HEK293 (cell line): ENCODE measurements at regions not wholly inside any gene's neighbourhood (a gene's known extent, or its start where the extent isn't known, plus 50 kb on each side); places are given as distances from the start of the nearest gene placed in this dataset.

Source experiments
- CTCF ChIA-PET: fragments of 350-600 bp; formaldehyde crosslinking; extraction: SDS; loops from one replicate; lab custom pipeline; 2021; ENCODE audit warnings: antibody characterized with exemption; lab: Yijun Ruan, JAX
- POLR2A ChIA-PET: fragments of 300-600 bp; formaldehyde crosslinking; extraction: SDS; loops from one replicate; lab custom pipeline; 2020; ENCODE audit warnings: antibody characterized with exemption, inconsistent platforms; lab: Yijun Ruan, JAX
- H3K27ac ChIP-seq: fragments of 200-500 bp; sonication (Bioruptor generic); 2 replicates; pipeline ENCODE4 v1.5.1; 2014; ENCODE audit warnings: low read depth, low read length, control low read depth, inconsistent platforms; ENCODE audit errors: extremely low read depth
- H3K36me3 ChIP-seq, 2 experiments: fragments of 200-500 bp in 1 of 2; sonication (Bioruptor generic) in 1 of 2; 1 replicate in 1 of 2; 2 replicates in 1 of 2; pipeline ENCODE4 v1.5.1; 2014 to 2017; ENCODE audit warnings: inconsistent platforms in 2 of 2, low read length in 2 of 2; ENCODE audit not compliant: control insufficient read depth in 2 of 2, insufficient read depth in 1 of 2
- H3K4me1 ChIP-seq: fragments of 200-500 bp; sonication (Bioruptor generic); 2 replicates; pipeline ENCODE4 v1.5.1; 2014; ENCODE audit warnings: mild to moderate bottlenecking, low read length, inconsistent platforms; ENCODE audit not compliant: control insufficient read depth, insufficient read depth
- H3K4me3 ChIP-seq: 2 replicates; pipeline ENCODE4 v1.5.1; 2011; ENCODE audit warnings: low read depth, mild to moderate bottlenecking, control low read depth, low read length, moderate library complexity
- H3K9me3 ChIP-seq: fragments of 200-500 bp; sonication (Bioruptor generic); 2 replicates; pipeline ENCODE4 v1.5.1; 2014; ENCODE audit warnings: low read depth, low read length, inconsistent platforms; ENCODE audit not compliant: control insufficient read depth, insufficient read depth
- GFI1B ChIP-seq: fragments of 450-650 bp; formaldehyde crosslinking; IDR thresholded peaks from 2 replicates; pipeline ENCODE4 v1.5.1; 2016; ENCODE audit warnings: missing biosample characterization, missing genetic modification characterization
- GLIS1 ChIP-seq: fragments of 450-650 bp; formaldehyde crosslinking; IDR thresholded peaks from 2 replicates; pipeline ENCODE4 v1.5.1; 2016; ENCODE audit warnings: missing biosample characterization, missing genetic modification characterization
- HOXC10 ChIP-seq: sonication (generic); formaldehyde crosslinking; IDR thresholded peaks from 2 replicates; pipeline ENCODE4 v1.8.1; 2023; ENCODE audit warnings: mild to moderate bottlenecking, missing genetic modification reagents
- SP3 ChIP-seq: fragments of 450-650 bp; formaldehyde crosslinking; IDR thresholded peaks from 2 replicates; pipeline ENCODE4 v1.5.1; 2016; ENCODE audit warnings: missing biosample characterization, missing genetic modification characterization
- WT1 ChIP-seq: fragments of 450-650 bp; formaldehyde crosslinking; IDR thresholded peaks from 2 replicates; pipeline ENCODE4 v1.5.1; 2016; ENCODE audit warnings: missing biosample characterization, missing genetic modification characterization
- ZBTB8A ChIP-seq: fragments of 450-650 bp; formaldehyde crosslinking; IDR thresholded peaks from 2 replicates; pipeline ENCODE4 v1.5.1; 2016; ENCODE audit warnings: missing biosample characterization, missing genetic modification characterization
- ZEB2 ChIP-seq: fragments of 450-650 bp; formaldehyde crosslinking; IDR thresholded peaks from 2 replicates; pipeline ENCODE4 v1.5.1; 2016; ENCODE audit warnings: missing biosample characterization, missing genetic modification characterization
- ZFP41 ChIP-seq: fragments of 450-650 bp; formaldehyde crosslinking; IDR thresholded peaks from 2 replicates; pipeline ENCODE4 v1.5.1; 2016; ENCODE audit warnings: missing biosample characterization, missing genetic modification characterization, borderline replicate concordance
- ZNF138 ChIP-seq: fragments of 450-650 bp; formaldehyde crosslinking; IDR thresholded peaks from 2 replicates; pipeline ENCODE4 v1.5.1; 2016; ENCODE audit warnings: missing biosample characterization, missing genetic modification characterization, borderline replicate concordance
- ZNF148 ChIP-seq: fragments of 450-650 bp; formaldehyde crosslinking; IDR thresholded peaks from 2 replicates; pipeline ENCODE4 v1.5.0; 2017; ENCODE audit warnings: missing biosample characterization, missing genetic modification characterization, borderline replicate concordance
- ZNF174 ChIP-seq: fragments of 450-650 bp; formaldehyde crosslinking; IDR thresholded peaks from 2 replicates; pipeline ENCODE4 v1.5.0; 2017; ENCODE audit warnings: missing biosample characterization, mild to moderate bottlenecking, missing genetic modification characterization
- ZNF2 ChIP-seq: fragments of 450-650 bp; formaldehyde crosslinking; IDR thresholded peaks from 2 replicates; pipeline ENCODE4 v1.5.1; 2016; ENCODE audit warnings: missing biosample characterization, missing genetic modification characterization
- ZNF280D ChIP-seq: fragments of 450-650 bp; formaldehyde crosslinking; IDR thresholded peaks from 2 replicates; pipeline ENCODE4 v1.5.1; 2016; ENCODE audit warnings: missing biosample characterization, missing genetic modification characterization
- ZNF324 ChIP-seq: fragments of 450-650 bp; formaldehyde crosslinking; IDR thresholded peaks from 2 replicates; pipeline ENCODE4 v1.5.1; 2016; ENCODE audit warnings: missing biosample characterization, missing genetic modification characterization
- ZNF366 ChIP-seq: fragments of 450-650 bp; formaldehyde crosslinking; conservative IDR thresholded peaks from 2 replicates; pipeline ENCODE4 v1.5.1; 2016; ENCODE audit warnings: missing biosample characterization, missing genetic modification characterization
- ZNF501 ChIP-seq: fragments of 450-650 bp; formaldehyde crosslinking; IDR thresholded peaks from 2 replicates; pipeline ENCODE4 v1.5.1; 2016; ENCODE audit warnings: missing biosample characterization, missing genetic modification characterization
- ZNF629 ChIP-seq: fragments of 450-650 bp; formaldehyde crosslinking; IDR thresholded peaks from 2 replicates; pipeline ENCODE4 v1.5.1; 2017; ENCODE audit warnings: missing biosample characterization, missing genetic modification characterization
- ZNF777 ChIP-seq: fragments of 450-650 bp; formaldehyde crosslinking; IDR thresholded peaks from 2 replicates; pipeline ENCODE4 v1.5.1; 2017; ENCODE audit warnings: missing biosample characterization, missing genetic modification characterization, borderline replicate concordance
- TF ChIP-seq, protein P1 (sequence below): fragments of 450-650 bp; formaldehyde crosslinking; IDR thresholded peaks from 2 replicates; pipeline ENCODE4 v1.5.1; 2016; ENCODE audit warnings: missing biosample characterization, missing genetic modification characterization
- TF ChIP-seq, protein P2 (sequence below): fragments of 450-650 bp; formaldehyde crosslinking; IDR thresholded peaks from 2 replicates; pipeline ENCODE4 v1.5.1; 2016; ENCODE audit warnings: missing biosample characterization, missing genetic modification characterization, low read depth
- TF ChIP-seq, protein P3 (sequence below): fragments of 450-650 bp; IDR thresholded peaks from 2 replicates; pipeline ENCODE4 v1.5.1; 2018; ENCODE audit warnings: missing biosample characterization, missing genetic modification characterization

DNA sequence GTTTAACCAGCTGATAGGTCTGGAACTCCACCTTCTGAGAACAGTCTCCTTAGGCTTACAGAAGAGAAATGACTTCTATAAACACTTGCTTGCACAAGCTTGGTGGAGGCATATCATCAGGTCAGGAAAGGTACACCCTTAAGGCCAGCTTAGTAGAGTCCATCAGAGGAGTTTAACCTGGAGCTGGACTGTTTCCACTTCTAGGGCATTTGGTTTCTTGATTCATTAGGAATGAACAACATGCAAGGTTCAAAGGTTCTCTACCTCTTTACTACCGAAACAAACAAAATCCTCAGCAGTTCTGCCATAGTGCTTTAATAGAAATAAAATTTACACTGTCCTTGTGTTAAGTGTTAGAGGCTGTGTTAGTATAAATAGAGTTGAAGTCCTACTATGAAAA lies 171.4 kb upstream of the NPY2R start (continued):
- TF ChIP-seq, protein P1, sequence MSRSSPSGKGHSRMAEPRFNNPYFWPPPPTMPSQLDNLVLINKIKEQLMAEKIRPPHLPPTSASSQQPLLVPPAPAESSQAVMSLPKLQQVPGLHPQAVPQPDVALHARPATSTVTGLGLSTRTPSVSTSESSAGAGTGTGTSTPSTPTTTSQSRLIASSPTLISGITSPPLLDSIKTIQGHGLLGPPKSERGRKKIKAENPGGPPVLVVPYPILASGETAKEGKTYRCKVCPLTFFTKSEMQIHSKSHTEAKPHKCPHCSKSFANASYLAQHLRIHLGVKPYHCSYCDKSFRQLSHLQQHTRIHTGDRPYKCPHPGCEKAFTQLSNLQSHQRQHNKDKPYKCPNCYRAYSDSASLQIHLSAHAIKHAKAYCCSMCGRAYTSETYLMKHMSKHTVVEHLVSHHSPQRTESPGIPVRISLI (tag by site-specific recombination): no peak
- TF ChIP-seq ZNF280D: no peak

- Histone ChIP-seq H3K4me3 (no peak overlapping the region), H3K36me3 (no peaks in the 10 kb centered on the region), H3K4me1 (no peaks in the 10 kb centered on the region), H3K9me3 (no peaks in the 10 kb centered on the region), H3K27ac (no peak overlapping the region)
- CTCF ChIA-PET: no interaction called here
- TF ChIP-seq HOXC10 (CRISPR knock-in tag): no peak
- TF ChIP-seq ZEB2 (tag by site-specific recombination): no peak
- no peak for TF ChIP-seq SP3
- TF ChIP-seq, protein P2, sequence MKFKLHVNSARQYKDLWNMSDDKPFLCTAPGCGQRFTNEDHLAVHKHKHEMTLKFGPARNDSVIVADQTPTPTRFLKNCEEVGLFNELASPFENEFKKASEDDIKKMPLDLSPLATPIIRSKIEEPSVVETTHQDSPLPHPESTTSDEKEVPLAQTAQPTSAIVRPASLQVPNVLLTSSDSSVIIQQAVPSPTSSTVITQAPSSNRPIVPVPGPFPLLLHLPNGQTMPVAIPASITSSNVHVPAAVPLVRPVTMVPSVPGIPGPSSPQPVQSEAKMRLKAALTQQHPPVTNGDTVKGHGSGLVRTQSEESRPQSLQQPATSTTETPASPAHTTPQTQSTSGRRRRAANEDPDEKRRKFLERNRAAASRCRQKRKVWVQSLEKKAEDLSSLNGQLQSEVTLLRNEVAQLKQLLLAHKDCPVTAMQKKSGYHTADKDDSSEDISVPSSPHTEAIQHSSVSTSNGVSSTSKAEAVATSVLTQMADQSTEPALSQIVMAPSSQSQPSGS: no peak
- no peak for TF ChIP-seq ZNF2 (tag by site-specific recombination)
- no peak for TF ChIP-seq ZNF629
- no peak for TF ChIP-seq WT1 (tag by site-specific recombination)
- TF ChIP-seq ZNF138 (tag by site-specific recombination): no peak
- no peak for TF ChIP-seq ZNF501 (tag by site-specific recombination)
- no peak for TF ChIP-seq ZFP41
- no peak for TF ChIP-seq ZNF366
- TF ChIP-seq, protein P3, sequence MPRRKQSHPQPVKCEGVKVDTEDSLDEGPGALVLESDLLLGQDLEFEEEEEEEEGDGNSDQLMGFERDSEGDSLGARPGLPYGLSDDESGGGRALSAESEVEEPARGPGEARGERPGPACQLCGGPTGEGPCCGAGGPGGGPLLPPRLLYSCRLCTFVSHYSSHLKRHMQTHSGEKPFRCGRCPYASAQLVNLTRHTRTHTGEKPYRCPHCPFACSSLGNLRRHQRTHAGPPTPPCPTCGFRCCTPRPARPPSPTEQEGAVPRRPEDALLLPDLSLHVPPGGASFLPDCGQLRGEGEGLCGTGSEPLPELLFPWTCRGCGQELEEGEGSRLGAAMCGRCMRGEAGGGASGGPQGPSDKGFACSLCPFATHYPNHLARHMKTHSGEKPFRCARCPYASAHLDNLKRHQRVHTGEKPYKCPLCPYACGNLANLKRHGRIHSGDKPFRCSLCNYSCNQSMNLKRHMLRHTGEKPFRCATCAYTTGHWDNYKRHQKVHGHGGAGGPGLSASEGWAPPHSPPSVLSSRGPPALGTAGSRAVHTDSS (tag by site-specific recombination): no peak
- no peak for TF ChIP-seq ZNF777 (tag by site-specific recombination)
- no peak for TF ChIP-seq GLIS1 (tag by site-specific recombination)
- POLR2A ChIA-PET: no interaction called here
Observed at GRCh38 chr4:155038459-155038858, 170.0 kb upstream of the NPY2R start.

GRCh38 chr4:155039162-155039561 lies 169.3 kb upstream of the NPY2R start:
- no peaks in the 10 kb centered on the region for H3K4me1 ChIP-seq
- no peak overlapping the region for H3K4me3 ChIP-seq
- TF ChIP-seq GFI1B (tag by site-specific recombination) (no peak), ZNF148 (tag by site-specific recombination) (no peak), ZBTB8A (tag by site-specific recombination) (no peak), ZNF324 (tag by site-specific recombination) (no peak), ZNF174 (tag by site-specific recombination) (no peak)
- H3K9me3 ChIP-seq: no peaks in the 10 kb centered on the region
- H3K27ac ChIP-seq: no peak overlapping the region
- no peaks in the 10 kb centered on the region for H3K36me3 ChIP-seq
- ChIA-PET POLR2A (no interaction called here), CTCF (no interaction called here)
